Testis (tissue), 2 donors: ENCODE measurements at regions not wholly inside any gene's neighbourhood (a gene's known extent, or its start where the extent isn't known, plus 50 kb on each side); places are given as distances from the start of the nearest gene placed in this dataset.

Experiments
- POLR2A ChIP-seq: fragments of 450-650 bp; IDR thresholded peaks from one replicate; pipeline ENCODE4 v1.6.1; 2017; ENCODE audit warnings: antibody characterized with exemption, mild to moderate bottlenecking, moderate library complexity
- TF ChIP-seq, protein P1 (sequence below), 3 experiments: fragments of 450-650 bp in 2 of 3; fragments of 200-600 bp in 1 of 3; sonication (generic) in 1 of 3; IDR thresholded peaks; one replicate each; pipeline ENCODE4 v1.5.1; 2016 to 2019; ENCODE audit warnings: antibody characterized with exemption in 3 of 3, mild to moderate bottlenecking in 2 of 3, moderate library complexity in 1 of 3

DNA sequence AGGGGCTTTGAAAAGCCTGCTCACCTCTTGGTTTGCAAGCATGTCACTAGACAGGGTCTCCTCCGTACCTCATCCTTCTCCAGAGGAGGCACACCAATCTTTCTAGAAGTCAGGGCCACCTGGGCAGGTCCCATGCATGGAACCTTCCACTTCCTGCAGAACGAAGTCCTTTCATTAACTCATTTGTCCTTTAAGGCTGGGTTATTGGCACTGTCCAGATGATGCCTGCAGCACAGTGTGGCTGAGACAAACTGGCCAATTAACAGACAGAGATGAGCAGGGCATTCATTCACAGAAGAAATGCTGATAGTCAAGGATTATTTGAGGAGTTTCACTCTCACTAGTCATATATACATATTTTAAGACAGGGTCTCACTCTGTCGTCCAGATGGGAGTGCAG is 245.3 kb downstream of the TFCP2L1 start:
- no peak for TF ChIP-seq POLR2A
- TF ChIP-seq, protein P1, sequence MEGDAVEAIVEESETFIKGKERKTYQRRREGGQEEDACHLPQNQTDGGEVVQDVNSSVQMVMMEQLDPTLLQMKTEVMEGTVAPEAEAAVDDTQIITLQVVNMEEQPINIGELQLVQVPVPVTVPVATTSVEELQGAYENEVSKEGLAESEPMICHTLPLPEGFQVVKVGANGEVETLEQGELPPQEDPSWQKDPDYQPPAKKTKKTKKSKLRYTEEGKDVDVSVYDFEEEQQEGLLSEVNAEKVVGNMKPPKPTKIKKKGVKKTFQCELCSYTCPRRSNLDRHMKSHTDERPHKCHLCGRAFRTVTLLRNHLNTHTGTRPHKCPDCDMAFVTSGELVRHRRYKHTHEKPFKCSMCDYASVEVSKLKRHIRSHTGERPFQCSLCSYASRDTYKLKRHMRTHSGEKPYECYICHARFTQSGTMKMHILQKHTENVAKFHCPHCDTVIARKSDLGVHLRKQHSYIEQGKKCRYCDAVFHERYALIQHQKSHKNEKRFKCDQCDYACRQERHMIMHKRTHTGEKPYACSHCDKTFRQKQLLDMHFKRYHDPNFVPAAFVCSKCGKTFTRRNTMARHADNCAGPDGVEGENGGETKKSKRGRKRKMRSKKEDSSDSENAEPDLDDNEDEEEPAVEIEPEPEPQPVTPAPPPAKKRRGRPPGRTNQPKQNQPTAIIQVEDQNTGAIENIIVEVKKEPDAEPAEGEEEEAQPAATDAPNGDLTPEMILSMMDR (IDR thresholded peaks at IDR 0.05): no peak
